GM12878 (cell line): ENCODE measurements at regions not wholly inside any gene's neighbourhood (a gene's known extent, or its start where the extent isn't known, plus 50 kb on each side); places are given as distances from the start of the nearest gene placed in this dataset.

Experiments
- ATAC-seq: fragments of 200-7000 bp; cut with Tn5 transposase; 3 replicates; pipeline ENCODE4 v1.9.1; 2020; ENCODE audit warnings: mild to moderate bottlenecking, moderate library complexity
- BruUV-seq: library from RNA; stranded (reverse); fragments of 400-500 nt; replicated peaks from 2 replicates; lab custom pipeline; 2021; lab: Mats Ljungman, UMichigan
- CTCF ChIA-PET: fragments of 300-600 bp; sonication (Branson Sonifier 250); formaldehyde crosslinking; extraction: SDS; loops from one replicate; lab custom pipeline; 2021; ENCODE audit warnings: inconsistent platforms; lab: Yijun Ruan, JAX
- POLR2A ChIA-PET: fragments of 350-600 bp; formaldehyde crosslinking; extraction: SDS; loops from one replicate; lab custom pipeline; 2021; ENCODE audit warnings: inconsistent platforms; lab: Charles Lee
- RAD21 ChIA-PET: fragments of 300-600 bp; sonication (Branson Sonifier 250); formaldehyde crosslinking; loops from one replicate; lab custom pipeline; 2023; ENCODE audit warnings: antibody characterized with exemption; ENCODE audit not compliant: unreplicated experiment; lab: Charles Lee
- SMC1A ChIA-PET: fragments of 300-600 bp; sonication (Branson Sonifier 250); formaldehyde crosslinking; loops from one replicate; lab custom pipeline; 2023; ENCODE audit not compliant: unreplicated experiment, uncharacterized antibody; lab: Charles Lee
- DNase-seq: peaks from one replicate; pipeline ENCODE4 v3.0.0-alpha.2; 2011; ENCODE audit warnings: low read depth, low spot score
- FAIRE-seq: peaks from 3 replicates; lab custom pipeline; 2011; peaks lifted over from hg19 to GRCh38; lab: Jason Lieb, UNC
- H2AFZ ChIP-seq: 2 replicates; pipeline ENCODE4 v1.6.0; 2011; ENCODE audit warnings: low read depth, low read length, control low read depth; ENCODE audit not compliant: control insufficient read depth
- H3K27ac ChIP-seq: 2 replicates; pipeline ENCODE4 v1.5.1; 2011; ENCODE audit warnings: control low read depth; ENCODE audit not compliant: control insufficient read depth, insufficient read depth
- H3K27me3 ChIP-seq, 2 experiments: replicated peaks in 1 of 2; 2 replicates each; pipeline versions ENCODE4 v1.6.0 to v1.6.1; 2011; ENCODE audit warnings: low read length in 1 of 2; ENCODE audit not compliant: control insufficient read depth in 2 of 2, insufficient read depth in 2 of 2
- H3K36me3 ChIP-seq, 2 experiments: 2 replicates each; pipeline ENCODE4 v1.5.1; 2011; ENCODE audit warnings: low read length in 1 of 2; ENCODE audit not compliant: control insufficient read depth in 2 of 2, insufficient read depth in 2 of 2
- H3K4me1 ChIP-seq: 2 replicates; pipeline ENCODE4 v1.6.1; 2011; ENCODE audit warnings: mild to moderate bottlenecking, low read length, moderate library complexity, mixed read lengths; ENCODE audit not compliant: control insufficient read depth, insufficient read depth
- H3K4me2 ChIP-seq: 2 replicates; pipeline ENCODE4 v1.6.0; 2011; ENCODE audit warnings: control low read depth; ENCODE audit not compliant: control insufficient read depth, insufficient read depth
- H3K4me3 ChIP-seq: fragments of 200-600 bp; sonication (generic); 2 replicates; pipeline ENCODE4 v1.5.1; 2016
- H3K79me2 ChIP-seq: 2 replicates; pipeline ENCODE4 v1.6.0; 2011; ENCODE audit warnings: low read length; ENCODE audit not compliant: control insufficient read depth, insufficient read depth
- H3K9ac ChIP-seq: 2 replicates; pipeline ENCODE4 v1.8.0; 2011; ENCODE audit warnings: low read length, control low read depth, mixed read lengths; ENCODE audit not compliant: control insufficient read depth, insufficient read depth
- H3K9me3 ChIP-seq: replicated peaks from 3 replicates; pipeline ENCODE4 v1.5.1; 2011; ENCODE audit warnings: mild to moderate bottlenecking, low read length; ENCODE audit not compliant: control insufficient read depth, insufficient read depth
- H4K20me1 ChIP-seq: 2 replicates; pipeline ENCODE4 v1.6.0; 2011; ENCODE audit not compliant: control insufficient read depth, insufficient read depth
- BCLAF1 ChIP-seq: fragments of 450-650 bp; IDR thresholded peaks from 2 replicates; pipeline ENCODE4 v1.6.1; 2017; ENCODE audit warnings: antibody characterized with exemption, mild to moderate bottlenecking, moderate library complexity
- CEBPZ ChIP-seq: fragments of 150-350 bp; IDR thresholded peaks from 2 replicates; pipeline ENCODE4 v1.6.1; 2016; ENCODE audit warnings: low read depth, low read length
- CREB1 ChIP-seq: IDR thresholded peaks from 2 replicates; pipeline ENCODE4 v1.6.1; 2012; ENCODE audit warnings: low read depth, mild to moderate bottlenecking, inconsistent platforms
- ETV6 ChIP-seq, 2 experiments: fragments of 450-650 bp in 1 of 2; IDR thresholded peaks in 1 of 2; conservative IDR thresholded peaks in 1 of 2; 2 replicates each; pipeline ENCODE4 v1.6.1; 2014; ENCODE audit warnings: antibody characterized with exemption in 1 of 2, borderline replicate concordance in 1 of 2, low read depth in 1 of 2, mild to moderate bottlenecking in 1 of 2, moderate library complexity in 1 of 2
- HCFC1 ChIP-seq: fragments of 150-350 bp; IDR thresholded peaks from 2 replicates; pipeline ENCODE4 v1.6.1; 2014; ENCODE audit warnings: low read length
- PAX8 ChIP-seq: fragments of 450-650 bp; IDR thresholded peaks from 2 replicates; pipeline ENCODE4 v1.6.1; 2017; ENCODE audit warnings: mild to moderate bottlenecking, moderate library complexity
- STAT3 ChIP-seq: IDR thresholded peaks from 2 replicates; pipeline ENCODE4 v1.6.1; 2011; ENCODE audit warnings: low read depth, low read length, improper control_type of control experiment
- TARDBP ChIP-seq: IDR thresholded peaks from 2 replicates; pipeline ENCODE4 v1.6.1; 2016; ENCODE audit warnings: borderline replicate concordance
- ZBED1 ChIP-seq: IDR thresholded peaks from 2 replicates; pipeline ENCODE4 v1.6.1; 2016; ENCODE audit warnings: borderline replicate concordance
- WGBS: methylation state at CpG from one replicate; pipeline ENCODE4 v1.1.6; 2016; ENCODE audit warnings: low lambda C conversion rate; ENCODE audit not compliant: insufficient replicate concordance, insufficient coverage; ENCODE audit errors: missing lambda C conversion rate; 5-methylcytosine and 5-hydroxymethylcytosine counted together
- in situ Hi-C: fragments of 300-500 bp; cut with MboI; formaldehyde crosslinking; loops from 9 replicates; pipeline ENCODE4 v1.14.3; 2018; ENCODE audit warnings: mixed read lengths
- intact Hi-C: fragments of 100-400 bp; cut with micrococcal nuclease; formaldehyde crosslinking; loops from one replicate; pipeline ENCODE4 v1.14.2; 2022; ENCODE audit not compliant: unreplicated experiment

GRCh38 chr2:150803689-150804398 lies 316.4 kb upstream of the RND3 start:
- no peak for TF ChIP-seq TARDBP
- no peak for TF ChIP-seq HCFC1
- no peak for TF ChIP-seq CREB1
- TF ChIP-seq PAX8 = no peak
- TF ChIP-seq, all 136 proteins: peak for 0
- no peak for ATAC-seq
- POLR2A ChIA-PET = no interaction called here
- Histone ChIP-seq H3K4me3 (no peak overlapping the region), H4K20me1 (no peaks in the 10 kb centered on the region), H3K4me1 (no peaks in the 10 kb centered on the region), H3K9ac (no peak overlapping the region), H3K27ac (no peak overlapping the region), H2AFZ (no peak overlapping the region), H3K9me3 (no peaks in the 10 kb centered on the region), H3K79me2 (no peaks in the 10 kb centered on the region), H3K27me3 (peaks cover 0 to 2% of the 10 kb centered on the region in 2 experiments; a peak in 1 of 4 replicates), H3K36me3 (no peaks in the 10 kb centered on the region), H3K4me2 (no peak overlapping the region)
- WGBS = 17% methylated on average over 6 of the region's 6 CpGs
- SMC1A ChIA-PET = interaction anchor here (1.4 kb wide), 1 partner anchor 32 kb away, joined by 4 read pairs; no protein-coding TSS in a partner anchor
- no peak for DNase-seq
- FAIRE-seq = no peak
- intact Hi-C loops = no loop called here
- RAD21 ChIA-PET = no interaction called here
- CTCF ChIA-PET = no interaction called here
- no TSS peak for BruUV-seq
- in situ Hi-C loops = no loop called here

- Histone ChIP-seq H3K36me3 (no peaks in the 10 kb centered on the region), H3K9me3 (no peaks in the 10 kb centered on the region), H3K9ac (no peak overlapping the region), H3K4me1 (no peaks in the 10 kb centered on the region), H3K27me3 (peaks cover 0 to 2% of the 10 kb centered on the region in 2 experiments; a peak in 1 of 4 replicates), H3K4me2 (no peak overlapping the region), H4K20me1 (no peaks in the 10 kb centered on the region), H3K79me2 (no peaks in the 10 kb centered on the region), H2AFZ (no peak overlapping the region), H3K4me3 (no peak overlapping the region), H3K27ac (no peak overlapping the region)
- RAD21 ChIA-PET = no interaction called here
- intact Hi-C loops (no loop called here), in situ Hi-C loops (no loop called here)
- no TSS peak for BruUV-seq
- ATAC-seq (no peak), FAIRE-seq (no peak), DNase-seq (no peak)
- TF ChIP-seq BCLAF1 (no peak), ZBED1 (no peak), ETV6 (conservative IDR thresholded peaks at IDR 0.05 in 1 of 2, IDR thresholded peaks at IDR 0.05 in 1 of 2; ENCODE audit: borderline replicate concordance in 1 of 2, low read depth in 1 of 2) (no peak), STAT3 (no peak), CEBPZ (no peak)
- 14% methylated on average over 1 of the region's 1 CpG for WGBS
- CTCF ChIA-PET = no interaction called here
- SMC1A ChIA-PET = interaction anchor here (1.4 kb wide), 1 partner anchor 30 kb away, joined by 4 read pairs; no protein-coding TSS in a partner anchor
- POLR2A ChIA-PET = no interaction called here
Measured at GRCh38 chr2:150802635-150803034, 315.2 kb upstream of the RND3 start.
